Natural killer cell (primary cell): ENCODE measurements at regions not wholly inside any gene's neighbourhood (a gene's known extent, or its start where the extent isn't known, plus 50 kb on each side); places are given as distances from the start of the nearest gene placed in this dataset.

Source experiments
- ATAC-seq, 3 donors: fragments of 150-1000 bp in 2 of 3; fragments of 200-7000 bp in 1 of 3; cut with Tn5 transposase; 1 replicate in 1 of 3; 2 replicates in 2 of 3; pipeline ENCODE4 v1.10.0; 2021; ENCODE audit warnings: mild to moderate bottlenecking in 2 of 3, moderate library complexity in 2 of 3
- DNase-seq, 2 donors: peaks; one replicate each; pipeline versions ENCODE4 v3.0.0 to v3.0.0-alpha.2; 2013 to 2021; ENCODE audit warnings: mixed read lengths in 1 of 2
- H3K27ac ChIP-seq: one replicate; pipeline ENCODE4 v1.5.1; 2013; ENCODE audit warnings: mild to moderate bottlenecking, low read length
- H3K27me3 ChIP-seq: one replicate; pipeline ENCODE4 v1.6.1; 2013; ENCODE audit warnings: low read length; ENCODE audit not compliant: control insufficient read depth, insufficient read depth
- H3K36me3 ChIP-seq: one replicate; pipeline ENCODE4 v1.6.1; 2013; ENCODE audit warnings: low read length; ENCODE audit not compliant: control insufficient read depth, insufficient read depth
- H3K4me1 ChIP-seq: one replicate; pipeline ENCODE4 v1.6.1; 2013; ENCODE audit warnings: low read length; ENCODE audit not compliant: control insufficient read depth, insufficient read depth
- H3K4me3 ChIP-seq: one replicate; pipeline ENCODE4 v1.5.1; 2013; ENCODE audit warnings: low read length
- H3K9me3 ChIP-seq: one replicate; pipeline ENCODE4 v1.6.1; 2013; ENCODE audit warnings: low read length; ENCODE audit not compliant: control insufficient read depth, insufficient read depth
- H3K27ac Mint-ChIP-seq, 2 donors: one replicate each; pipeline ENCODE4 v1.8.0; 2022; ENCODE audit warnings: mild to moderate bottlenecking in 2 of 2, mixed read lengths in 2 of 2, moderate library complexity in 1 of 2
- H3K27me3 Mint-ChIP-seq, 2 donors: one replicate each; pipeline ENCODE4 v1.8.0; 2022; ENCODE audit warnings: low read depth in 2 of 2, mixed read lengths in 2 of 2
- H3K36me3 Mint-ChIP-seq: one replicate; pipeline ENCODE4 v1.8.0; 2022; ENCODE audit warnings: mixed read lengths
- H3K4me1 Mint-ChIP-seq, 2 donors: one replicate each; pipeline ENCODE4 v1.8.0; 2022; ENCODE audit warnings: mixed read lengths in 2 of 2
- H3K4me3 Mint-ChIP-seq: one replicate; pipeline ENCODE4 v1.8.0; 2022; ENCODE audit warnings: mild to moderate bottlenecking, moderate library complexity, mixed read lengths
- H3K9me3 Mint-ChIP-seq, 2 donors: one replicate each; pipeline ENCODE4 v1.8.0; 2022; ENCODE audit warnings: mixed read lengths in 2 of 2
- WGBS: methylation state at CpG from one replicate; pipeline ENCODE4 v1.1.7; 2013; ENCODE audit warnings: missing lambda C conversion rate; ENCODE audit not compliant: insufficient coverage; 5-methylcytosine and 5-hydroxymethylcytosine counted together
- intact Hi-C: fragments of 100-400 bp; cut with micrococcal nuclease; formaldehyde crosslinking; loops from one replicate; pipeline ENCODE4 v1.14.2; 2022
- TF ChIP-seq, protein P1 (sequence below): fragments of 200-600 bp; IDR thresholded peaks from one replicate; pipeline ENCODE4 v1.8.0; 2022; ENCODE audit warnings: antibody characterized with exemption

GRCh38 chr1:30129421-30130055 is 593.8 kb downstream of the MATN1 start:
- Mint-ChIP-seq H3K4me1 (peaks cover 0 to 6% of the 10 kb centered on the region in 2 donors), H3K36me3 (no peaks in the 10 kb centered on the region), H3K27ac (no peak overlapping the region), H3K27me3 (peaks cover 0 to 4% of the 10 kb centered on the region in 2 donors), H3K9me3 (no peaks in the 10 kb centered on the region), H3K4me3 (no peak overlapping the region)
- H3K36me3 ChIP-seq: no peaks in the 10 kb centered on the region
- H3K9me3 ChIP-seq: no peaks in the 10 kb centered on the region
- H3K4me1 ChIP-seq: no peaks in the 10 kb centered on the region
- ATAC-seq (no peak), DNase-seq (no peak)
- H3K4me3 ChIP-seq: no peak overlapping the region
- no peaks in the 10 kb centered on the region for H3K27me3 ChIP-seq
- no peak overlapping the region for H3K27ac ChIP-seq
- WGBS: 88% methylated on average over 11 of the region's 11 CpGs
- intact Hi-C loops: no loop called here
- TF ChIP-seq, protein P1, sequence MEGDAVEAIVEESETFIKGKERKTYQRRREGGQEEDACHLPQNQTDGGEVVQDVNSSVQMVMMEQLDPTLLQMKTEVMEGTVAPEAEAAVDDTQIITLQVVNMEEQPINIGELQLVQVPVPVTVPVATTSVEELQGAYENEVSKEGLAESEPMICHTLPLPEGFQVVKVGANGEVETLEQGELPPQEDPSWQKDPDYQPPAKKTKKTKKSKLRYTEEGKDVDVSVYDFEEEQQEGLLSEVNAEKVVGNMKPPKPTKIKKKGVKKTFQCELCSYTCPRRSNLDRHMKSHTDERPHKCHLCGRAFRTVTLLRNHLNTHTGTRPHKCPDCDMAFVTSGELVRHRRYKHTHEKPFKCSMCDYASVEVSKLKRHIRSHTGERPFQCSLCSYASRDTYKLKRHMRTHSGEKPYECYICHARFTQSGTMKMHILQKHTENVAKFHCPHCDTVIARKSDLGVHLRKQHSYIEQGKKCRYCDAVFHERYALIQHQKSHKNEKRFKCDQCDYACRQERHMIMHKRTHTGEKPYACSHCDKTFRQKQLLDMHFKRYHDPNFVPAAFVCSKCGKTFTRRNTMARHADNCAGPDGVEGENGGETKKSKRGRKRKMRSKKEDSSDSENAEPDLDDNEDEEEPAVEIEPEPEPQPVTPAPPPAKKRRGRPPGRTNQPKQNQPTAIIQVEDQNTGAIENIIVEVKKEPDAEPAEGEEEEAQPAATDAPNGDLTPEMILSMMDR: no peak

- H3K9me3 ChIP-seq: no peaks in the 10 kb centered on the region
- intact Hi-C loops: no loop called here
- Mint-ChIP-seq H3K27me3 (peaks cover 0 to 4% of the 10 kb centered on the region in 2 donors), H3K9me3 (no peaks in the 10 kb centered on the region), H3K4me1 (peaks cover 0 to 6% of the 10 kb centered on the region in 2 donors), H3K27ac (no peak overlapping the region), H3K4me3 (no peak overlapping the region), H3K36me3 (no peaks in the 10 kb centered on the region)
- no peak overlapping the region for H3K4me3 ChIP-seq
- DNase-seq (no peak), ATAC-seq (no peak)
- TF ChIP-seq, protein P1: no peak
- H3K27me3 ChIP-seq: no peaks in the 10 kb centered on the region
- no peaks in the 10 kb centered on the region for H3K36me3 ChIP-seq
- 63% methylated on average over 7 of the region's 7 CpGs for WGBS
- no peak overlapping the region for H3K27ac ChIP-seq
- H3K4me1 ChIP-seq: no peaks in the 10 kb centered on the region
Measured at GRCh38 chr1:30129001-30129408, 594.4 kb downstream of the MATN1 start.

DNA sequence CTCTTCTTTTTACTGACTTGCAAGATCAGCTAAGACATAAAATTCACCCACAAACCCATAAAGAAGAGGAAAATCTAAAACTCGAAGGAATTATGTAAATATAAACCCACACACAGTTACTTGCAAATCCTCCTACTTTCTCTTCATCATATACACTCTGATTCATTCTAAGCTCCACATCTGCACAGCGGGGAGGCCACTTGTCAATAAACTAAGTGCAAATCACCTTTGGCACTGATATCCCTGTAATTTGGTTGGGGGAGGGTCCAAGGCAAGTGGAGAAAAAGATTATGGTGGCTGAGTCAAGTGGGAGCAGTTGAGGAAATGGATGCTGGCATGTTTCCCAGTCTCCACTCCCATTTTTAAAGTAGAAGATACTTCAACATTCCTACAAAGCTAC is 596.5 kb downstream of the MATN1 start:
- Mint-ChIP-seq H3K4me1 (peaks cover 0 to 11% of the 10 kb centered on the region in 2 donors), H3K9me3 (no peaks in the 10 kb centered on the region), H3K36me3 (no peaks in the 10 kb centered on the region), H3K4me3 (no peak overlapping the region), H3K27me3 (peaks cover 0 to 3% of the 10 kb centered on the region in 2 donors), H3K27ac (no peak overlapping the region)
- no peak overlapping the region for H3K4me3 ChIP-seq
- no peaks in the 10 kb centered on the region for H3K27me3 ChIP-seq
- TF ChIP-seq, protein P1: no peak
- no peak overlapping the region for H3K27ac ChIP-seq
- WGBS: 58% methylated on average over 2 of the region's 2 CpGs
- H3K4me1 ChIP-seq: no peaks in the 10 kb centered on the region
- DNase-seq (no peak), ATAC-seq (no peak)
- intact Hi-C loops: no loop called here
- H3K36me3 ChIP-seq: no peaks in the 10 kb centered on the region
- no peaks in the 10 kb centered on the region for H3K9me3 ChIP-seq

DNA sequence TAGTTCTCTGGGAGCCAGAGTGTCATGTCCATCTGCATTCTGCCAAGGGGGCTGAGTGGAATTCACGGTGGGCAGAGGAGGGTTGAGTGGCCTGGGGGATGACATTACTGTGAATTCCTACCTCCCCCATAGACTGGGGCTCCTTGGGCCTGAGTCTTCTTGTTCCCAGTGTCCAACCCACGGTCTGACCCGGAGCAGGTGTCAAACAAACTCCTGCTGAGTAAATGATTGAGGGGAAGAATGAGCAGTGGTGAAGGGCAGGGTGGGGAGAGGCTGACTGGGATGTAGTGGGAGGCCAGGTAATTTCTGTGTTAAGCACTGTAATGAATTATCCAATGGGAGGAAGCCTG is 597.6 kb downstream of the MATN1 start:
- TF ChIP-seq, protein P1: no peak

More for the DNA sequence above, 597.6 kb downstream of the MATN1 start:
- H3K27me3 Mint-ChIP-seq: peaks cover 0 to 3% of the 10 kb centered on the region in 2 donors
- WGBS: 76% methylated on average over 3 of the region's 3 CpGs
- Histone ChIP-seq H3K27me3 (no peaks in the 10 kb centered on the region), H3K4me3 (no peak overlapping the region), H3K4me1 (no peaks in the 10 kb centered on the region), H3K36me3 (no peaks in the 10 kb centered on the region), H3K9me3 (no peaks in the 10 kb centered on the region), H3K27ac (no peak overlapping the region)
- H3K4me1 Mint-ChIP-seq: peaks cover 0 to 15% of the 10 kb centered on the region in 2 donors
- H3K27ac Mint-ChIP-seq: no peak overlapping the region
- H3K4me3 Mint-ChIP-seq: no peak overlapping the region
- no peaks in the 10 kb centered on the region for H3K9me3 Mint-ChIP-seq
- ATAC-seq (no peak), DNase-seq (no peak)
- H3K36me3 Mint-ChIP-seq: no peaks in the 10 kb centered on the region
- intact Hi-C loops: no loop called here
